ENCODE measurements at regions not wholly inside any gene's neighbourhood (a gene's known extent, or its start where the extent isn't known, plus 50 kb on each side); places are given as distances from the start of the nearest gene placed in this dataset.

- TF ChIP-seq CTCF (conservative IDR thresholded peaks at IDR 0.05) (no peak), ZFX (IDR thresholded peaks at IDR 0.05) (no peak)
Observed at GRCh38 chr5:98635656-98636055, 137.8 kb upstream of the RGMB start.

Data from C4-2B (cell line).